ENCODE measurements at regions not wholly inside any gene's neighbourhood (a gene's known extent, or its start where the extent isn't known, plus 50 kb on each side); places are given as distances from the start of the nearest gene placed in this dataset.

GRCh38 chr6:28587746-28588075 lies 62.0 kb downstream of the GPX5 start:
- no peak for TF ChIP-seq CTCF (IDR thresholded peaks at IDR 0.05)
- no peak for TF ChIP-seq EP300 (IDR thresholded peaks at IDR 0.05)
- no peak for TF ChIP-seq POLR2A (IDR thresholded peaks at IDR 0.05)

All from ovary (tissue), 3 donors.